WTC11 (cell line): ENCODE measurements at regions not wholly inside any gene's neighbourhood (a gene's known extent, or its start where the extent isn't known, plus 50 kb on each side); places are given as distances from the start of the nearest gene placed in this dataset.

Experiments
- CBFB ChIP-seq: sonication (generic); formaldehyde crosslinking; IDR thresholded peaks from 2 replicates; pipeline ENCODE4 v1.8.1; 2022; ENCODE audit warnings: mild to moderate bottlenecking, low read depth, missing genetic modification reagents
- NR2C2 ChIP-seq: sonication (generic); formaldehyde crosslinking; IDR thresholded peaks from 2 replicates; pipeline ENCODE4 v1.8.0; 2022; ENCODE audit warnings: mild to moderate bottlenecking, missing genetic modification reagents
- TEAD4 ChIP-seq: sonication (generic); formaldehyde crosslinking; IDR thresholded peaks from 2 replicates; pipeline ENCODE4 v1.8.0; 2022; ENCODE audit warnings: mild to moderate bottlenecking, missing genetic modification reagents
- TF ChIP-seq, protein P1 (sequence below): fragments of 200-600 bp; IDR thresholded peaks from 2 replicates; pipeline ENCODE4 v1.8.0; 2022; ENCODE audit warnings: antibody characterized with exemption

DNA sequence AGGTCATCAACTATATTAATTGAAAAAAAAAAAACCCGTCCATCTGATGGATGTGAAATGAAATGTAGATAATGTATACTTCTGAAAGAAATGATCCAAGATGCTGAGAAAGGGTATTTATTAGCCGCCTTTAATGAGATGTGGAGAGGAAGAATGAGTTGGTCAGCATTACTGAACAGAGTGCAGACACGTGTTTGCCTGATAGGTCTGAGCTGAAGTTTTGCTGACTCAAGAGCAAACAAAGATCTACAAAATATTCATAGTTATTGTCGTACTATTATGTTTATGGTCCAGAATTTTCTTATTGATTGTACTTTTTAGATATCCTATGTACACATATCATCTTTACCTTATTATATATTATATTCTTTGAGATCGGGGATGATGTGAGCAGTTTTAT lies 235.3 kb downstream of the RDH14 start:
- TF ChIP-seq NR2C2 (CRISPR knock-in tag) (no peak), TEAD4 (CRISPR knock-in tag) (no peak), CBFB (CRISPR knock-in tag) (no peak)
- TF ChIP-seq, protein P1, sequence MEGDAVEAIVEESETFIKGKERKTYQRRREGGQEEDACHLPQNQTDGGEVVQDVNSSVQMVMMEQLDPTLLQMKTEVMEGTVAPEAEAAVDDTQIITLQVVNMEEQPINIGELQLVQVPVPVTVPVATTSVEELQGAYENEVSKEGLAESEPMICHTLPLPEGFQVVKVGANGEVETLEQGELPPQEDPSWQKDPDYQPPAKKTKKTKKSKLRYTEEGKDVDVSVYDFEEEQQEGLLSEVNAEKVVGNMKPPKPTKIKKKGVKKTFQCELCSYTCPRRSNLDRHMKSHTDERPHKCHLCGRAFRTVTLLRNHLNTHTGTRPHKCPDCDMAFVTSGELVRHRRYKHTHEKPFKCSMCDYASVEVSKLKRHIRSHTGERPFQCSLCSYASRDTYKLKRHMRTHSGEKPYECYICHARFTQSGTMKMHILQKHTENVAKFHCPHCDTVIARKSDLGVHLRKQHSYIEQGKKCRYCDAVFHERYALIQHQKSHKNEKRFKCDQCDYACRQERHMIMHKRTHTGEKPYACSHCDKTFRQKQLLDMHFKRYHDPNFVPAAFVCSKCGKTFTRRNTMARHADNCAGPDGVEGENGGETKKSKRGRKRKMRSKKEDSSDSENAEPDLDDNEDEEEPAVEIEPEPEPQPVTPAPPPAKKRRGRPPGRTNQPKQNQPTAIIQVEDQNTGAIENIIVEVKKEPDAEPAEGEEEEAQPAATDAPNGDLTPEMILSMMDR, result no peak
